ENCODE measurements at regions not wholly inside any gene's neighbourhood (a gene's known extent, or its start where the extent isn't known, plus 50 kb on each side); places are given as distances from the start of the nearest gene placed in this dataset.
A peak's percentile ranks its signal among the peaks of the same experiment; 100 is the strongest.

DNA sequence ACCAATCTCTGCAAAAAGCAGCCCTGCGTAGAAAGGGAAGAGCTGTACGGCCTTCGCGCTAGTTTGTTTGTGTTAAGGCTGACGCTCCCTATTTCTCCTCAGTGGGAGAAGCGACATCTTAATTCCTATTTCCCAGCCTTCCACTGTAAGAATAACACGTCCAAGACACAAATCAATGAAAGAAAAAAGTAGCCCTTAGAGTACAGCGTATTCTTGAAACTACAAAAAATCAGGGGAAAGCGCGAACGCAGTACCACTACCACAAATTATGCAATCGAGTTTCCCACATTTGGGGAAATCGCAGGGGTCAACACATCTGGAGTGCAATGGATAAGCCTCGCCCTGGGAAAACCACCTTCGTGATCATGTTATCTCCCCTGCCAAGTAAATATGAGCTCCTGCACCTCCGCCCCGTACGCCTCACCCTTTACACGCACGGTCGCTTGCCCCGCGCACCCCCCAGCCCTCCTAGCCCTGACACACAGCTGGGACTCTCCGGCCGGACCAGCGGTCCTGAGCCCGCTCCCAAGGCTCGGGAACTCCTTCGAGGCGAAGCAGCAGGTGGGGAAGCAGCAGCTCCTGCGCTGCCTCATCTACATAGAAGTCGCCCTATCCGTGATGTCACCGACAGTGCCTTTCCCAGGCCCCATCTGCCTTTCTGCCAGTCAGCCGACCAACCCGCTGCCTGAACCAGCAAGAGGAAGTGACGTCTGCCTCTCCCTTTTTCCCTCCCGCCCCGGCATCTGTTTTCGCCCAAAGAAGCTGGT is 94.7 kb downstream of the PPIAL4G start (continued):
- TF ChIP-seq, protein P1, sequence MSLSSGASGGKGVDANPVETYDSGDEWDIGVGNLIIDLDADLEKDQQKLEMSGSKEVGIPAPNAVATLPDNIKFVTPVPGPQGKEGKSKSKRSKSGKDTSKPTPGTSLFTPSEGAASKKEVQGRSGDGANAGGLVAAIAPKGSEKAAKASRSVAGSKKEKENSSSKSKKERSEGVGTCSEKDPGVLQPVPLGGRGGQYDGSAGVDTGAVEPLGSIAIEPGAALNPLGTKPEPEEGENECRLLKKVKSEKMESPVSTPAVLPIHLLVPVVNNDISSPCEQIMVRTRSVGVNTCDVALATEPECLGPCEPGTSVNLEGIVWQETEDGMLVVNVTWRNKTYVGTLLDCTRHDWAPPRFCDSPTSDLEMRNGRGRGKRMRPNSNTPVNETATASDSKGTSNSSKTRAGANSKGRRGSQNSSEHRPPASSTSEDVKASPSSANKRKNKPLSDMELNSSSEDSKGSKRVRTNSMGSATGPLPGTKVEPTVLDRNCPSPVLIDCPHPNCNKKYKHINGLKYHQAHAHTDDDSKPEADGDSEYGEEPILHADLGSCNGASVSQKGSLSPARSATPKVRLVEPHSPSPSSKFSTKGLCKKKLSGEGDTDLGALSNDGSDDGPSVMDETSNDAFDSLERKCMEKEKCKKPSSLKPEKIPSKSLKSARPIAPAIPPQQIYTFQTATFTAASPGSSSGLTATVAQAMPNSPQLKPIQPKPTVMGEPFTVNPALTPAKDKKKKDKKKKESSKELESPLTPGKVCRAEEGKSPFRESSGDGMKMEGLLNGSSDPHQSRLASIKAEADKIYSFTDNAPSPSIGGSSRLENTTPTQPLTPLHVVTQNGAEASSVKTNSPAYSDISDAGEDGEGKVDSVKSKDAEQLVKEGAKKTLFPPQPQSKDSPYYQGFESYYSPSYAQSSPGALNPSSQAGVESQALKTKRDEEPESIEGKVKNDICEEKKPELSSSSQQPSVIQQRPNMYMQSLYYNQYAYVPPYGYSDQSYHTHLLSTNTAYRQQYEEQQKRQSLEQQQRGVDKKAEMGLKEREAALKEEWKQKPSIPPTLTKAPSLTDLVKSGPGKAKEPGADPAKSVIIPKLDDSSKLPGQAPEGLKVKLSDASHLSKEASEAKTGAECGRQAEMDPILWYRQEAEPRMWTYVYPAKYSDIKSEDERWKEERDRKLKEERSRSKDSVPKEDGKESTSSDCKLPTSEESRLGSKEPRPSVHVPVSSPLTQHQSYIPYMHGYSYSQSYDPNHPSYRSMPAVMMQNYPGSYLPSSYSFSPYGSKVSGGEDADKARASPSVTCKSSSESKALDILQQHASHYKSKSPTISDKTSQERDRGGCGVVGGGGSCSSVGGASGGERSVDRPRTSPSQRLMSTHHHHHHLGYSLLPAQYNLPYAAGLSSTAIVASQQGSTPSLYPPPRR (CRISPR knock-in tag; IDR thresholded peaks at IDR 0.05; ENCODE audit: borderline replicate concordance): no peak
- TF ChIP-seq, protein P2, sequence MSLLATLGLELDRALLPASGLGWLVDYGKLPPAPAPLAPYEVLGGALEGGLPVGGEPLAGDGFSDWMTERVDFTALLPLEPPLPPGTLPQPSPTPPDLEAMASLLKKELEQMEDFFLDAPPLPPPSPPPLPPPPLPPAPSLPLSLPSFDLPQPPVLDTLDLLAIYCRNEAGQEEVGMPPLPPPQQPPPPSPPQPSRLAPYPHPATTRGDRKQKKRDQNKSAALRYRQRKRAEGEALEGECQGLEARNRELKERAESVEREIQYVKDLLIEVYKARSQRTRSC (CRISPR knock-in tag; IDR thresholded peaks at IDR 0.05; ENCODE audit: low read depth): no peak
- TF ChIP-seq TCF7 (IDR thresholded peaks at IDR 0.05; ENCODE audit: low read depth): no peak
- TF ChIP-seq, protein P3, sequence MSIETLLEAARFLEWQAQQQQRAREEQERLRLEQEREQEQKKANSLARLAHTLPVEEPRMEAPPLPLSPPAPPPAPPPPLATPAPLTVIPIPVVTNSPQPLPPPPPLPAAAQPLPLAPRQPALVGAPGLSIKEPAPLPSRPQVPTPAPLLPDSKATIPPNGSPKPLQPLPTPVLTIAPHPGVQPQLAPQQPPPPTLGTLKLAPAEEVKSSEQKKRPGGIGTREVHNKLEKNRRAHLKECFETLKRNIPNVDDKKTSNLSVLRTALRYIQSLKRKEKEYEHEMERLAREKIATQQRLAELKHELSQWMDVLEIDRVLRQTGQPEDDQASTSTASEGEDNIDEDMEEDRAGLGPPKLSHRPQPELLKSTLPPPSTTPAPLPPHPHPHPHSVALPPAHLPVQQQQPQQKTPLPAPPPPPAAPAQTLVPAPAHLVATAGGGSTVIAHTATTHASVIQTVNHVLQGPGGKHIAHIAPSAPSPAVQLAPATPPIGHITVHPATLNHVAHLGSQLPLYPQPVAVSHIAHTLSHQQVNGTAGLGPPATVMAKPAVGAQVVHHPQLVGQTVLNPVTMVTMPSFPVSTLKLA (IDR thresholded peaks at IDR 0.05): no peak
- TF ChIP-seq, protein P4, sequence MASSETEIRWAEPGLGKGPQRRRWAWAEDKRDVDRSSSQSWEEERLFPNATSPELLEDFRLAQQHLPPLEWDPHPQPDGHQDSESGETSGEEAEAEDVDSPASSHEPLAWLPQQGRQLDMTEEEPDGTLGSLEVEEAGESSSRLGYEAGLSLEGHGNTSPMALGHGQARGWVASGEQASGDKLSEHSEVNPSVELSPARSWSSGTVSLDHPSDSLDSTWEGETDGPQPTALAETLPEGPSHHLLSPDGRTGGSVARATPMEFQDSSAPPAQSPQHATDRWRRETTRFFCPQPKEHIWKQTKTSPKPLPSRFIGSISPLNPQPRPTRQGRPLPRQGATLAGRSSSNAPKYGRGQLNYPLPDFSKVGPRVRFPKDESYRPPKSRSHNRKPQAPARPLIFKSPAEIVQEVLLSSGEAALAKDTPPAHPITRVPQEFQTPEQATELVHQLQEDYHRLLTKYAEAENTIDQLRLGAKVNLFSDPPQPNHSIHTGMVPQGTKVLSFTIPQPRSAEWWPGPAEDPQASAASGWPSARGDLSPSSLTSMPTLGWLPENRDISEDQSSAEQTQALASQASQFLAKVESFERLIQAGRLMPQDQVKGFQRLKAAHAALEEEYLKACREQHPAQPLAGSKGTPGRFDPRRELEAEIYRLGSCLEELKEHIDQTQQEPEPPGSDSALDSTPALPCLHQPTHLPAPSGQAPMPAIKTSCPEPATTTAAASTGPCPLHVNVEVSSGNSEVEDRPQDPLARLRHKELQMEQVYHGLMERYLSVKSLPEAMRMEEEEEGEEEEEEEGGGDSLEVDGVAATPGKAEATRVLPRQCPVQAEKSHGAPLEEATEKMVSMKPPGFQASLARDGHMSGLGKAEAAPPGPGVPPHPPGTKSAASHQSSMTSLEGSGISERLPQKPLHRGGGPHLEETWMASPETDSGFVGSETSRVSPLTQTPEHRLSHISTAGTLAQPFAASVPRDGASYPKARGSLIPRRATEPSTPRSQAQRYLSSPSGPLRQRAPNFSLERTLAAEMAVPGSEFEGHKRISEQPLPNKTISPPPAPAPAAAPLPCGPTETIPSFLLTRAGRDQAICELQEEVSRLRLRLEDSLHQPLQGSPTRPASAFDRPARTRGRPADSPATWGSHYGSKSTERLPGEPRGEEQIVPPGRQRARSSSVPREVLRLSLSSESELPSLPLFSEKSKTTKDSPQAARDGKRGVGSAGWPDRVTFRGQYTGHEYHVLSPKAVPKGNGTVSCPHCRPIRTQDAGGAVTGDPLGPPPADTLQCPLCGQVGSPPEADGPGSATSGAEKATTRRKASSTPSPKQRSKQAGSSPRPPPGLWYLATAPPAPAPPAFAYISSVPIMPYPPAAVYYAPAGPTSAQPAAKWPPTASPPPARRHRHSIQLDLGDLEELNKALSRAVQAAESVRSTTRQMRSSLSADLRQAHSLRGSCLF (CRISPR knock-in tag; IDR thresholded peaks at IDR 0.05; ENCODE audit: borderline replicate concordance): no peak
- TF ChIP-seq JUNB (CRISPR knock-in tag; IDR thresholded peaks at IDR 0.05; ENCODE audit: borderline replicate concordance): no peak
- TF ChIP-seq PCBP2 (optimal IDR thresholded peaks at IDR 0.05; ENCODE audit: low read depth, low read length, poor library complexity, severe bottlenecking): no peak
- TF ChIP-seq, protein P5, sequence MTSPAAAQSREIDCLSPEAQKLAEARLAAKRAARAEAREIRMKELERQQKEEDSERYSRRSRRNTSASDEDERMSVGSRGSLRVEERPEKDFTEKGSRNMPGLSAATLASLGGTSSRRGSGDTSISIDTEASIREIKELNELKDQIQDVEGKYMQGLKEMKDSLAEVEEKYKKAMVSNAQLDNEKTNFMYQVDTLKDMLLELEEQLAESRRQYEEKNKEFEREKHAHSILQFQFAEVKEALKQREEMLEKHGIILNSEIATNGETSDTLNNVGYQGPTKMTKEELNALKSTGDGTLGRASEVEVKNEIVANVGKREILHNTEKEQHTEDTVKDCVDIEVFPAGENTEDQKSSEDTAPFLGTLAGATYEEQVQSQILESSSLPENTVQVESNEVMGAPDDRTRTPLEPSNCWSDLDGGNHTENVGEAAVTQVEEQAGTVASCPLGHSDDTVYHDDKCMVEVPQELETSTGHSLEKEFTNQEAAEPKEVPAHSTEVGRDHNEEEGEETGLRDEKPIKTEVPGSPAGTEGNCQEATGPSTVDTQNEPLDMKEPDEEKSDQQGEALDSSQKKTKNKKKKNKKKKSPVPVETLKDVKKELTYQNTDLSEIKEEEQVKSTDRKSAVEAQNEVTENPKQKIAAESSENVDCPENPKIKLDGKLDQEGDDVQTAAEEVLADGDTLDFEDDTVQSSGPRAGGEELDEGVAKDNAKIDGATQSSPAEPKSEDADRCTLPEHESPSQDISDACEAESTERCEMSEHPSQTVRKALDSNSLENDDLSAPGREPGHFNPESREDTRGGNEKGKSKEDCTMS (CRISPR knock-in tag; conservative IDR thresholded peaks at IDR 0.05): no peak
- TF ChIP-seq KAT8 (CRISPR knock-in tag; IDR thresholded peaks at IDR 0.05): peak; percentile 68; the same call in 1 of the 2 replicates
- no peak for TF ChIP-seq ZNF230 (CRISPR knock-in tag; IDR thresholded peaks at IDR 0.05)
- no peak for TF ChIP-seq PHF8 (CRISPR knock-in tag; IDR thresholded peaks at IDR 0.05)
- no peak for TF ChIP-seq ZFP36 (IDR thresholded peaks at IDR 0.05; ENCODE audit: borderline replicate concordance, low read depth, low read length, partially characterized antibody)
- no peak for TF ChIP-seq BORCS8-MEF2B (CRISPR knock-in tag; IDR thresholded peaks at IDR 0.05)
- no peak for TF ChIP-seq ZC3H13 (CRISPR knock-in tag; IDR thresholded peaks at IDR 0.05)
